ENCODE measurements at regions not wholly inside any gene's neighbourhood (a gene's known extent, or its start where the extent isn't known, plus 50 kb on each side); places are given as distances from the start of the nearest gene placed in this dataset.

DNA sequence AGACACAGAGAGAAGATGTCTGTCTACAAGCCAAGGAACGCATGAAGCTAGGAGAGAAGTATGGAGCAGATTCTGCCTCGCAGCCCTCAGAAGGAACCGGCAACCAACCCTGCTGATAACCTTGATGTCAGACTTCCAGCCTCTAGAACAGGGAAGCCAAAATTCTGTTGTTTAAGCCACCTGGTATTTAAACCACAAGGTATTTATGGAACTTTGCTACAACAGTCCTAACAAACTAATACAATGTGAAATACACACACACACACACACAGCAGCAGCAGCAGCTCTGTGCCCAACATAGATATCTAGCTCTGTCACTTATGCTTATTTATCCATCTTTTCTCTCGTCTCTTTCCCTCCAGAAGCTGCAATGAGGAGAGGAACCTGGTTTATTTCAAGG is 400.0 kb downstream of the ETS1 start:
- DNase-seq: no peak

DNA sequence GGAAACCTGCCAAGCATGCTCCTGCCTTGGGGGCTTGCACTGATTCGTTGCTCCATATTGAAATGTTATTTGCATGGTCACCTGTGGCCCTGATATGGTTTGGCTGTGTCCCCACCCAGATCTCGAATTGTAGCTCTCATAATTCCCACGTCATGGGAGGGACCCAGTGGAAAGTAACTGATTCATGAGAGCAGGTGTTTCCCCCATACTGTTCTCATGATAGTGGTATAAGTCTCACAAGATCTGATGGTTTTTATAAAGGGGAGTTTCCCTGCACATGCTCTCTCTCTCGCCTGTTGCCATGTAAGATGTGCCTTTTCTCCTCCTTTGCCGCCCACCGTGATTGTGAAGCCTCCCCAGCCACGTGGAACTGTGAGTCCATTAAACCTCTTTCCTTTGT is 402.4 kb downstream of the ETS1 start:
- no peak for DNase-seq

DNA sequence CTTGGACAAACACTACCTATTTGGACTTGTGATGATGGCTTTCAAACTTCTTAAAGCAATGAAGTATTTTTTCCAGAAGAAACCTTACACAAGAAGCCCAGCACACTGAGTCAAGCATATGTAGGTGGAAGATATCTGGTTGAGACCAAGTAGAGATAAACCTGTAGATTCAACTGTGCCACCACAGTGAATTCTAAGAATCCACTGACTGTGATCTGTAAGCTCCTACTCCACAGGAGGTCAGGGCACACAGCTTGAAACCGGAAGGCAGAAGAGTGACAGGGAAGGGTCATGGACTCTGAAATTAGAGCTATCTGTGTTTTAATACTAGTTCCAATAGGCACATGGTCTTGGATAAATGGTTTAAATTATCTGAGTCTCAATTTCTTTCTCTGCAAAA is 404.5 kb downstream of the ETS1 start:
- no peak for DNase-seq

DNA sequence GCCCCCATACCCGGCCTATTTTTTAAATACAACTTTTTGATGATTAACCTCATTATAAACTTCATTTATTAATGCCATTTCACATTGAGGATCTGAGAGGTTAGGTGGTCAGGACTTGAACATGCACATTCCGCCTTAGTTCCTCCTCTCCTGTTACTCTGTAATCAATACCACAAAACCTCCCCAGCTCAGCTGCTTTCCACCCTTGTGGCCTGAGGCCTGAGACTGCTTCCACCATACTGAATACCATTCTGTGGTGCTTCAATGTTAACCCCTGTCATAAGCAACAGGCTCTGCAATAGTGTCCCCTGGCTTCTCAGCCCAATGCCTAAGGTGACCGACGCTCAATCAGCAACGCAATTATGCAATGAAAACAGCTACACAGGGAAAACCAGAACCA is 405.4 kb downstream of the ETS1 start:
- DNase-seq: no peak

DNA sequence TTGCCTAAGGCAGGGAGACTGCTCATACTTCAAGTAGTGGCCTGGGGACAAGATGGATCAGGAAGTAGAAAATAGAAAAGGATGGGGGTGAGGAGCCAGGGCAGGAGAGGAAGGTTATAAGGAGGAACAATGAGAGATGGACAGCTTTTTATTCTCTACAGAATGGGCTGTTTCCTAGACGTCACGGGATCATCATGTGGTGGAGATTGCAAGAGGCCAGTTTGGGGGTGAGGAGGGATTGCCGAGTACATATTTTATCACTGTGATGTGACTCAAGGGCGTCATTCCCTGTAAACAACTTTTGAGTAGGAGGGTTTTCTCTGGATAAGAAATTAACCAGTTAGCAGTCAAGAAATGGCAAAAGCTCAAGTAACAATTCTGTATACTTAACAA is 406.3 kb downstream of the ETS1 start:
- DNase-seq: no peak

DNA sequence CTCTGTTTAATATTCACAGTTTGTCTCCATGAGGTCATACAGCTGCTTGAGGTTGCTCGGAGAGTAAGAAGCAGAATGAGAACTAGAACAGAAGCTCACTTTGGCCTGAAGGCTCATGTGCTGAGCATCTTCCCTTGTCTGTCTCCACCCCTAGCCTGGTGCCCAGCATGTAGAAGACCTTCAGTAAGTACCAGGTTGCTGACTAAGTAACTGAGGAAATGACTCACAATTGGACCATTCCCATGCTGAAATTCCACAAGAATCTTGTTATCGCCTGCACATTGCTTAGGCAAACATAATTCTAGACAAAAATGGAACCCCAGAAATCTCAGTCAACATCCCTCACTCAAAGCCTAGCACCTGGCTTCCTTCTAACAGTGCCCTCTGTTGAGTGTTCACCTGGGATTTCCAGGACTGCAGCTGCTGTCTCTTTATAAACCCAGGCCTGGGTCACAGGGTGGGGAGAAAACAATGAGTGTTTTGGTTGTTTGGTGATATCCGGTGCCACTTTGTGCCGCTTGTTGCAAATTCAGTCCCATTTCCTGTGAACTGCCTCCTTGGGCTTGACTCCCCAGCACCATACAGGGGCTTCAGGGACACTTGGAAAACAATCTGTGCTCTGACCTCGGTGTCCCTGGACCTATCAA is 406.8 kb downstream of the ETS1 start:
- no peak for DNase-seq

DNA sequence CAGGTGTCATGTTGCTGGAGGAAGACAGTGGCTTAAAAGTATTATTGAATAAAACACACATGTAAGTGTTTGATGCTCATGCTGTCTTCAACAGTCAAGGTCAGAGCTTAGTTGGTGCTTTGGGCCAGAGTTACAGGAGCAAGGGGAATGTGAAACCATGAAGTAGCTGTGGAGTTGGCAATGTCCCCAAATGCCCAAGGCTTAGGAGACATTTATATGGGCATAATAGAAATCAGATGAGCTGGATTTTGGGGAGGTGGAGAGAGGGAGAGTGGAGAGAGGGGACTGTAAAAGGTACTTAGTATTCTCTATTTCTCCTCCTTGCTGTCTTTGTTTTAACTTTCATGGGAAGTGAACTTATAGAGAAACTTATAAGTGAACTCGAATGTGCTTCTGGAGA is 407.8 kb downstream of the ETS1 start:
- no peak for DNase-seq

DNA sequence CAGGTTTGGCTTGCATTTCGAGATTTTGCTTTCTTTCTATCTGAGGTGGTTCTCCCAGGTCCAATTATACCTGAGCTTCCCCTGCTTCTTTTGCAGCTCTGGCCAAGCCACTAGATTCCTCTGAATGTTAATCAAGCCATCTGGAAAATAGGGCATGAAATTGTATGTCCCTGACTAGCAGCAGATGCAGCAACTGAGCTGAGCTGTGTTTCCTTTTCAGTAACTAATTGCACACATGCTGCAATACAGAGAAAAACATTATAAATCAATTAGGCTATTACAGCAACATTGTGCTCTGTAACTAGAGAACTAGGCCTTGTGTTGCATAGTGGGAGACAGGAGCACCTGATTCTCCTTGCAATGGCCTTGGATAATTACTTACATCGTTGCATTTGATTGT is 408.3 kb downstream of the ETS1 start:
- no peak for DNase-seq

DNA sequence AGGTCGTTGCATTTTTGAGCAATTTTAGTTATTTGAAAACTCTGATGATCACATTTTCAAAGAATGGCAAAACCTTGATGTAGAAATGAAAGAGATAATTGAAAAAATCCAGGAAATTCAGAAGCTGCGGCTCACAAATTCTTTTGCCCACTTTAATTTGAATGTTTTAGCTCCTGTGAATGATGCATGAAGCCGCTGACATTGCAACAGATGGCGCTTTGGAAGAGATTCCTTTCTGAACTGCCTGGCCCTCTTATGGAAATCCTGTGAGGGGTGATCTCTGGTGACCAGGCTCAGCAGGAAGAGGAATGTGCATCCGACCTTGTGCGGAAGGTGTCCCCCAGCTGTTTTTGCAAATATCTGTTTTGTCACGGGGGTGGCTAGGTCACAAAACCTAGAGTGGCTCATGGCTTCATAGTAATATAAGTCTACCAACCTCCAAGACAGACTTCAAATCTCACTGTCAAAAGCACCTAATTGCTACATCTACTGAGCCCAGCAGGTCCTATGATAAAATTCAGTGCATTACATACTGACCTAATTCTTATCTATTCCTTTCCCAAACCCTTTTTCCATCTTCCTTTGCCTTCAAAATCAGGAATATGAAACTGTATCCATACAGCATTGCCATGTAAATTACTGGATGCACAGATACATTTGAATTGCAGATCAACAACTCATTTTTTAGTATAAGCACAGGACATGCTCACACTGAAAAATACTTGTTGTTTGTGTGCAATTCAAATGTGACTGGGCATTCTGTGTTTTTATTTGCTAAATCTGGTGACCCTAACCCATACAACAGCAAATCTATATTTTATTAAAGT is 412.7 kb downstream of the ETS1 start:
- no peak for DNase-seq

DNA sequence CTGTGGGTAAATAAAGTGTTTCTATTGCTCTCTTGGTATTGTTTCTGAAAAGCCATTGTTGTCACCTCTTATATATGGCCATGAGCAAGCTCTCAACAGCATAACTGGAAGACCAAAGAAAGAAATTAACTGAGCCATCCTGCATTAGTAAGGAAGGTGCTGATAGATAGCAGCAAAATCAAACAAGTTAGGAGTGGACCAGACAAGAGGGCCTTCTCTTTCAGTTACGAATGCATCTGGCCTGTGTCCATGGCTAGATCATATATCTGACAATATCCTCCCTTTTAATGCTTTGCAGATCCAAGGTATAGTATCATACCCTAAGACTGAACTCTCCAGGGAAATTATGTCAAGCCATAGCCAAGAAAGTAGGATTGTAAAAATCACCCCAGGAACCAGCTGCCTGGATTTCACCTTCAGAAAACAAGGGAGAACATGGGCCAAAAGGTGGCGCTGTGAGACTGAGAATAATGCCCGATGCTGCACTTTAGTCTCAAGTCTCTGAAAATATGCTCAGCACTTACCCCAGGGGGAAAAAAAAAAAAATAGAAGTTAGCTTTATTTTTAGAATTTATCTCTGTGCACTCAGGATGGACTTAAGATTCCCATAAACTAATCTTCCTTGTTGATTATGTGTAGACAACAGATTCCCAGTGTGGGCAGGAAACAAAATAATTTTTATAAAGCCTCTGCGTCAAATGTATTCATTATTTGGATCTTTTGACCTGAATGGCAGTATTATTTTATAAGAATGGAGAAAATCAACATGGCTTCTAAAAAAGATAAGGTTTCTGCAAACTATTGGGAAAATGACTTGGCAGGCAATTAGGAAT is 415.1 kb downstream of the ETS1 start:
- DNase-seq: peak; percentile 84 to 86

DNA sequence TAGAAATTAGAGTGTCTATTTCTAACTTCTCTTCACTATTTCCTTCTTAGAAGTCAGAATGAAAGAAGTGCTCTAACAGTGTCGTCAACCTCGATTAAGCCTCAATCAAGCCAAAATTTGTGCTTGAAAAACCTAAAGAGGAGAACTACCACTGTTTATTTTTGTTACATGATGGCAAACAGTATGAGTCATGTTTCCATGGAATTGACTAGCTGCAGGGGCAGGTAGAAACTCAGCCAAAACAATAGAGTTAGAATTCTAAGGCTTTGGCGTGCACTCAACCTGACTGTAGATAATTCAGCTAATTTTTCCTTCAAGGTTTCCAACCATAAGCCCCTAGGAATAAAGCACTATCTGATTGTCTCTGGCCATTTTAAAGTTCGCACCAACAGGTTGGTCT is 415.9 kb downstream of the ETS1 start:
- DNase-seq: peak in 1 of 2 donors; percentile 13

DNA sequence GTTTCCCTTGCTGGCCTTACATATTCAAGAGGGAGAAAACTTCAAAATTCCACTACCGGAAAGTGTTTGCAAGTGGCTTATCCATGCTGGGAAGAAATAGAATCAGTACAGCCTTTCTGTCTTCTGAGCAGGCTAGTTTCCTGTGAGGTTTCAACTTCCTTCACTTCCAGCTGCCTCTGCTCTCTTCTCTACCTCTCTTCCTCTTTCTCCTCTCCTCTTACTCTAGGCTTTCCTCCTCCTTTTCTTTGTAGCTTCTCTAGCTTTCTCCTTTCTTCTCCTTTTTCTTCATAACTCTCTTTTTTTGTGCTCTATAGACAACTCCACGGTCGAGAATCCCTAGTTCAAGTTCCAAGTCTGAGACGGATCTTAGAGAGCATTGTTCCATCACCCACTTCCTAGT is 421.8 kb downstream of the ETS1 start:
- DNase-seq: no peak

DNA sequence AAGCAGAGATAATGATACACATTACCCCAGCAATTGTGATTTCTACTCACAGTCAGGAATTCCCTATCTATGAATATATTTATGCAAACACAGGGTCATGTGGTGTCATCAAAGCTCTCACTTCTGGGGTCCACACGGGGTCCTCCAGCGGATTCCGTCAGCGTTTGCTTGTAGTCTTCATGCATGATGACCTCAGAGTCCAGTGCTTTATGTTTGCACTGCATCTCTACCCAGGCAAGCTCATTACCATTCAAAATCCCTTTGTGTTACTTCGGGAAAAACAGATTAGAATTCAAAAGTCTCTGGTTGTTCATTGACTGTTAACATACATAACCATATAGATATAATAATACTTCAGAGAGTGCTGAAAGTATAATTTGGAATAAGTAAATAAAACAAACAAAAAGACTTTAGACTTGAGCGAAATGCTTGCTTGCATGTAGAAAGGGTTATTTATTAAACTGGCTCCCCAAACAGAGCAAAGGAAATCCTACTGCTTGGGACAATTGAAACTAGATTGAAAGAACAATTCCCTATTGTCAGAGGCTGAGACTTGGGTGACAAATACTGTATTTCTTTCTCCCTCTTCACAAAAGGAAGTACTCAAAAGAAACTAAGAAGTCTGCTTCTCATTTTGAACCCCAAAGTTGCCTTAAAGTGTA is 423.1 kb downstream of the ETS1 start:
- DNase-seq: no peak

DNA sequence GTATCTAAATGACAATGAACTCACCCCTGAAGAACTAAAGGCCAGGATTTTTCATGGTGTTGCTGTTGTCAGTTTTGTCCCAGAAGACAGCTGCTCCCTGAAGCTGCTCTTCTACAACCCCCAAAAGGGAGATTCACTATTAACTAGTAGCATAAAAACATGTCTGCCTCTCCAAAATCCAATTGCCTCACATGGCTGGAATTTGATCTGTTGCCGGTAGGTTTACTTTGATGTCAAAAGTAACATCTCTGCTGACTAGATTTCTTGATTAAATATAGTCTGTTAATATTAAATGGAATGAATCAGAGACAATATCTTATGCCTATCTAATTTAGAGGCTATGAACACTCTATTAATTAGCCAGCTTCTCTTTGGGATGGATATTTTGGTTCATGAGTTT is 425.4 kb downstream of the ETS1 start:
- DNase-seq: no peak

DNA sequence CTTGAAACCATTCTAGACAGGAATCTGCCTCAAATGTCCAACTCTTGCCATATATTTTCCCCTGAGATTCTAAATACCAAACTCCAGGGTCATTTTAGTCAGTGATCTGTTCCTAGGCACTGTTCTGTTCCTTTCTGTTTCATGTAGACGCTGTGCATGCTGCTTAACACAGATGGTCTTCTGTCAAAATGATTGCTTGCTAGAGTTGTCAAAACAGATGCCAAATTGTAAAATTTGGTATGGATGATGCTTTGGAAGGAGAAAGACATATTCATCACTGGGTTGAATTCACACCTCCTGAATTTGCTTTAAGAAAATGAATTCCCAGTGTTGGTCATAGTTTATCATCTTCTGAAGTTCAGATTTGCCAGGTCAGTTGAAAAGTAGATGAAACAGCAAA is 425.9 kb downstream of the ETS1 start:
- no peak for DNase-seq

DNA sequence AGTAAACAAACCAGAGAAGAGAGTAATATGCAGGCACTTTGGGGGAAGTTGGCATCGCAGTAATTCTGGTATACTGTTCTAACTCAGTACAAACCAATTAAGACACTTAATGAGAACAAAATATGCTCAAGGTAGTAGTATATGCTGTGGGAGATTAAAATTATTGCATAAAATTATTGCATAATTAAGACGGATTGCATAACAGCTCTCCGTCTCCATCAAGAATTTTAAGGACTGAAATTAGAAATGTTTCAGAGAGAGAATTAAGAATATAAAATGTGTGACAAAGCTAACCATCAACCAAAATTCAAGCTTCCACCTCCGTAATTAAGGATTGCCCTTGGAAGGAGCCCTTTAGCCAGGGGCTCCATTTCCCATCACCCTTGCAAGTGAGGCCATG is 428.5 kb downstream of the ETS1 start:
- no peak for DNase-seq

DNA sequence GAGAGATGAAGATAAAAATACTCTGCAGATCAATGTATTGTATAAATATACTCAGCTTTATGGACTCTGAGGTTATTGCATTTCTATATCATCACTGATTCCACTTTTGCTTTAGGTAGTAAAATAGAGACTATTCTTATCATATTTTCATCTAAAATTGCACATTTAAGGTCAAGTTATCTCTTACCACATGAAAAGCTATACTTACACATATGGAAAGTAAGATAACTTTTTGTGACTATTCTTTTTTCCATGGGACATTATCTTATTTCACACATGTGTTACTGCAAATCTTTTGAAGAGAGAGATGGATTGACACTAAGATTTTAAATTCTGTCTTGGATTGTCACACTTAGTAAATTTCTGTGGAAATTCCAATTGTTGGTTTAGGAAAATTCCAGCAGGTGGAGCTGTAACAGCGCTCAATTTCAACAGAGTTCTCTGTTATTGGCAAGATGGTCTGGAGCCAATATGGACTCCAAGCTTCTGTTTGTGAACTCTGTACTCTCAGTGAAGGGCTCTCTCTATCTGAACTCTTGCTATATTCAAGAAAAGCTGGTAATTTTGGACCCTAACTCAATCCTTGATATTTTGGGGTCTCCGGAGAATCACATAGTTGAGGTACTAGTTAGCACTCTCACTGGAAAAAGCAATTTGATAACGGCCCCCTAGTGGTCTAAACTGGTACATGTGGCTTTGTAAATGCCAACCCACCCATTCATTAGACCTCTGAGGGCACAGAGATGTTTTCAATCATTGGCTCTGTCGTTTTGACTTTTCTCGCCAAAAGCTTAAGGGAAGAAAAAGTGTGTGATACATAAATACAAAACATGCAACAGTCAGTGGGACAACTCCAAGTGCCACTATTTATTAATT is 429.7 kb downstream of the ETS1 start:
- DNase-seq: peak; percentile 59 to 82

DNA sequence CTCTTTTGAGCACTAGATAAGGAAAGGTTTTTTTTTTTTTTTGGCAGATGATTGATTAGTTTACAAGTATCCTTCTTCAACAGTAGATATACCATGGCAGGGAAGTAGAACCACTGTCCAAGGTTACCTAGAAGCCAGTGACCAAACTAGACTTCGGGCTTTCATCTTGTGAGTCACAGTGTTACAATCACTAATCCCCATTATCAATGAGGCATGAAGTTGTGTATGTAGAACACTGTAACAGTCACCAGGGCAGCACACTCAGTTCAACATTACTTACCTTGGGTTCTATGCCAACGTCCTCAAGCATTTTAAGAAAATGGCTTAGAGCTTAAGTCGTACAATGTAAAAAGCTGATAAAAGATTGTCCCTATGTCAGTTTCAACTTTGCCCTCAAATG is 430.9 kb downstream of the ETS1 start:
- no peak for DNase-seq

DNA sequence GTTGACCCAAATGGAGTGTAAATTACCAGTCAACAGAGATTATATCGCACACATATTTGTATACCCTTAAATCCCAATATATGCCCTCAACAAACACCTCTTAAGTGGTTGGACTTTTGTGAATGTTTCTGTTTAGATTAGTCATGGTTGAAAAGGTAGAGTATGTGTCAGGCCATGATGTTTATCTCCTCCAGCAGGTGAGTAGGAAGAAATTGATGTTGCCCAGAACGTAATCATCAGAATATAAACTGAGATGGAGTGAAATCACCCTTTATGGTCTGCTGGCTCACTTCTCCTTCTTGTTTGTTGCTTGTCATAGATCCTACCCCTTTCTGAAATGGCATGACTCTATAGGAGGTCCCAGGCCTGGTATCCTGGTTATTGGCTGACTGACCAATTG is 431.8 kb downstream of the ETS1 start:
- no peak for DNase-seq

DNA sequence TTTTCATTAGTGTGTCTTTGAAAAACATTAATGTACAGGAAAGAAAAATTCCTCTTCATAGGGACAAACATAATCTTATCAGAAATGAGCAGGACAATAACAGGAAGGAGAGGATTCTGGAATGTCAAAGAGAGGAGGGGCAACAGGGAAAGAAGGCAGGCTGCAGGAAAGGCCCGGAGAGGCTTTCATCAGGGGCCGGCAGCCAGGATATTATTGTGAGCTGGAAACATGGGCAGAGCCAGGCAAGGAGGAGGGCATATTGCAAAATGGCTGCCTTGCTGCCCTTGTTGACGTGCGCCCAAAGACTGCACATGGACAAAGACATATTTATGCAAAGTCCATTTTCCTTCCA is 433.7 kb downstream of the ETS1 start:
- DNase-seq: no peak

DNA sequence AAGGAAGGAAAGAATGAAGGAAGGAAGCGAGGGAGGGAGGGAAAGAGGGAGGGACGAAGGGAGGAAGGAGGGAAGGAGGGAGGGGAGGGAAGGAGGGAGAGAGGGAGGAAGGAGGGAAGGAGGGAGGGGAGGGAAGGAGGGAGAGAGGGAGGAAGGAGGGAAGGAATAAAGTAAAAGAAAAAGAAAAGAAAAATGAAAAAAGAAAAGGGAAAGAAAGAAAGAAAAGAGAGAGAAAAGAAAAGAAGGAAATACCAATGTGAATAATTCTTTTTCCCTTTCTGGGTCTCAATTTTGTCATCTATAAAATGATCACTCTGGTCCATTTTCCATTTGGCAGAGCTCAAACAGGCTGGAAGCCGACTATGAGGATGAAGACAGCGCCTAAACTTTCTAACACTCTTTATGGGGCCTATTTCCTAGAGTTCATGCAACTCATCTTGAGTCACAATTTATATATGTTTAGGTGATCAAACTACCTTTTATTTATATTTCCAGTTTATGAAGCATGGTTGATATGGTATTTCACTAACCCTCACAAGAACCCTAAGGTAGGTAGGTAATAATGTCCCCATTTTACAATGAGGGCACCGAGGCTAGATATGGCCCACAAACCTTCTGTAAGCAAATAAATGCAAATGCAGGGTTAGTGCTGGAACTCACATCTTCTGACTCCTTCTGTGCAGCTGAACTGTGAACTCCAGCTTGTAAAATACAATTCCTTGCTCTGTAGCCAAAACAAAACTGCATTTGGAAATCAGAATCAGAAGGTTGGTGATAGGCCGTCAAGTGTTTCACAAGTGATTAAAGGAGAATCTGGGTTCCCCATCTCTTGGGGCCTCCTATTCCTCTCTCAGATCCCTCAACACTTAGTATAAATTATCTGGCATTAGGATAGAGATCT is 434.3 kb downstream of the ETS1 start:
- no peak for DNase-seq

Data from CD4-positive, alpha-beta T cell treated with Interleukin-4 for 1 hour (primary cell).